NCI-H1105 (cell line): ENCODE measurements at regions not wholly inside any gene's neighbourhood (a gene's known extent, or its start where the extent isn't known, plus 50 kb on each side); places are given as distances from the start of the nearest gene placed in this dataset.
A peak's percentile ranks its signal among the peaks of the same experiment; 100 is the strongest.

Experiments used
- DNase-seq: peaks from one replicate; lab custom pipeline; 2025; lab: John Stamatoyannopoulos, UW

DNA sequence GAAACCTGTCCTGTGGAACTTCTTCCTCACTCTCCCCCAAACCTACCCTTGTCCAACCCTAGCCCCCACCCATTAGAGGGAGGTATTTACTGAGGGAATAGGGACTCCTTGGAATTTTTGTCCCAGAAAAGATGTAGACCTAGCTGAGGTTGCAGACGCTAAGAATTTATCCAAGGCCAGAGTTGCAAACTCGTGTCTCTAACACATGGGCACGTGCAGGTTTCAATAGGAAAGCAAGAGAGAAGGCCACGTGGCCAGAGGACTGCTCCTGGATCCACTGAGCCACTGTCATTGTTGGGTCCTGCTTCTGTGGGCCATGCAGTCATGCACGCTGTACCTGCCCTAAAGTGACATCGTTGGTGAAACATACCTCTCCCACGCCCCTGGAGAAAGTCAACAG is 243.4 kb upstream of the KCNG1 start:
- DNase-seq: no peak

DNA sequence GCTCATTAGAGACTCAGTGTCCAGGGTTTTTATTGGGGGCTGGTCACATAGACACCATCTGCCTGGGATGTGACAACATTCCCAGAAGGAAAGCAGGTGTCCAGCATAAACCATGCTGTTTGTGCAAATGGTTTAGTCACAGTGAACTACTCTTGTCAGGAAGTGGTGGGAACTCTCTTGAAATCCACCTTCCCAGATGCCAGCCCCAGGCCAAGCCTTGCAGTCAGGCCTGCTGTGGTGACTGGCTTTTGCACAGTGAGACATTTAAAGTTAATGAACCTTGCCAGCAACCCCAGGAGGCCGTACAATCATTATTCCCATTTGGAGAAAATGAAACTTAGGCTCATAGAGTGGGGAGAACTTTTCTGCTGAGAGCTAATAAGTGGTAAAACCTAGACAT is 242.5 kb upstream of the KCNG1 start:
- no peak for DNase-seq

DNA sequence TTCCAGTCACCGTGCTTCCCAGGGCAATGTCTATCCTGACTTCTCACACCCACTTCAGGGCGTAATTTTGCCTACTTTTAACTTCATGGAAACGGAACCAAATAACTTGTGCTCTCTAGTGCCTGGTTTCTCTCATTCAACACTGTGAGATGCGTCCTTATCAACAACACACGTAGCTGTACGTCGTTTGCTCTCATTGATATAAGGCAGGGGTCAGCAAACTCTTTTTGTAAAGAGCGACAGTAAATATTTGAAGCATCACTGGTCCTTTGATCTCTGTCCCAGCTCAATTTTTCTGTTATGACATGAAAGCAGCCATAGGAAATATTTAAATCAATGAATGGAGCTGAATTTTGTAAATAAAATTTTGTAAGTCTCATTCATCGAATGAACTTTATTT is 239.3 kb upstream of the KCNG1 start:
- DNase-seq: no peak

DNA sequence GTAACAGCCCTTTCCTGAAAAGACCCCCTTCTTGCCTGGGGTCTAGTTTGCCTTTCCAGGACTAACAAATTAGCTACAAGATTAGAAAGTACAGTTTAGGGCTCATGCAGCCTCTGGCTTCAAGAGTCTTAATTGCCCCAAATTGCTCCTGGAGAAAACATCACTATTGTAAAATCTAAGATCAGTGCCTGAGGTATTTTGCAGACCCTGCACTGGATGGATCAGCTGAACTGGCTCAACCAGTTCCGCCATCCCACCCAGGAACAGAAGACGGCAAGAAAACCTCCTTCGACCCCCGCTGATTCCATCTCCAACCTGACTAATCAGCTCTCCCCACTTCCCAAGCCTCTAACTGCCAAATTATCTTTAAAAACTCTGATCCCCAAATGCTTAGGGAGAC is 236.5 kb upstream of the KCNG1 start:
- no peak for DNase-seq

DNA sequence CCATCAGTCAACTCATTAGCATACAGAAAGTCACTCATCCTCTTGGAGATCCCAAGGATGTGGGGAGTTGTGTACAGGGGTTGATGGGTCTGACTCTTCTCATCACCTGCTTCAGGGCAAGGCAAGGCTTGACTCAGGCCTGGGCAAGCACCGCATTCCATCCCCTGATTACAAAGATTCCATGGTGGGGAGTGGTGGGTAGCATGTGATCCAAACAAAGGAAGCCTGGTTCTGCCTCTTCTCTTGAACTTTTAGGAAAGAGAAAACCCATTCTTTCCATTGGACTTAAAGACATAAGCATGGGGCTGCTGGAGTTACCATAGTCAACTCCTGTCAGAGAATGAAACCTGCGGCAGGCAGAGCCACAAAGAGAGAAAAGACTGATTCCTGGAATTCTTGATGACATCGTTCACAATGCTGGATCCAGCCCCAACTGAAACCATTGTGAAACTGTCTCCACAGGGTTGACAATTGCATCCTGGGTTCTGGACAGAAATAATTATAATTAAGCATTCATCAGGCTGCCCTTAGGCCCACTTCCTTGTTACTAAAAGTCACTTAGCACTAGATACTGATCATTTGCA is 235.8 kb upstream of the KCNG1 start:
- DNase-seq: no peak

DNA sequence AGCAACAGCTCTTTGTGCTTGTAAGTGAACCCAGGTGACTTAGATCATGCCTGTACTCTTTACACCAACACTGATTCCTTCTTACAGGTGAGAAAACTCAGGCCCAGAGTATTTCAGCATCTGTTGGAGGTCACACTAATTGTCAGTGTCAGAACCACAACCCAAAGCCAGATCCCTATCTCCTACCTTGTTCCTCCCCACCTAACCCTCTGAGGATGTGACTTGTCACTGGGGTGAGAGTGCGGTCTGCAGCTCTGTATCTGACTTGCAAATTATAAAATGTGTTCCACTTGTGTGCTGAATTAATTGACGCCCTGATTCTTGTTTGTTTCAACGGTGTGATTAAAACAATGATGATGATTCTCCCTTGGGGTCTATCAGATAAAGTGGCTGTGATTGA is 232.5 kb upstream of the KCNG1 start:
- DNase-seq: no peak

DNA sequence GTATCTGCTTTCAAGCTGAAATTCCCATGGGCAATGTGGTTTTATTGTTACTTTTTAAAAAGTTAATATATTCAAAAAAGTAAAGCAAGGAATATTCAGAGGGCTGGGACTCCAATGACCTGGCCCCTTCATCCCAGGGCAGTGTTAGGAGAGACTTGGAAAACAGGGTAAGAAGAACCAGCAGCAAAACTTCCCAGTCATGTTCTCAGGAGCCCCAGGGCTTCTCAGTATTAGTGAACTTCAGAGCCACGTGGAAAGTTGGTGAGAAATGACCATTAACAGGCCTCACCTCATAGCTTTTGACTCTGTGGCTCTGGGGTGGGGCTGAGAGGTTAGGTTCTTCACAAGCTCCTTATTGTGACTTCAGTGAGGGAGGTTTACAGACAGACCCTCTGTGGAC is 230.4 kb upstream of the KCNG1 start:
- DNase-seq: no peak

DNA sequence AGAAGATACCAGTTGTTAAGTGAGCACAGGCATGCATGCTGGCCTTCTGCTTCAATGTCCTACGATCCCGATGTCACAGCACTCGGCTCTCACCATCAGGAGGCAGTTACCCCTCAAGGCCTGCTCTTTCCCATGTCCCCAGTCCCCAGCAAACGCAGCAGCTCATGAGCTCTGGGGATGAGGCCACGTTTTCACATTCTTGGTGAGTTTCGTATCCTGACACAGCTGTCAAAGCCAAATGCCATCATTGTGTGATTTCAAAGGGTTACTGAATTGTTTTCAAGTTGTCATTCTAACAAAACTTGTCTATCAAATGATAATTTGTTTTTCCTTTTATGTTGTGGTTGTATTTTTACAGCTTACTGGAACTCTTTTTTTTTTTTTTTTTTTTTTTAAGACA is 226.9 kb upstream of the KCNG1 start:
- DNase-seq: no peak

DNA sequence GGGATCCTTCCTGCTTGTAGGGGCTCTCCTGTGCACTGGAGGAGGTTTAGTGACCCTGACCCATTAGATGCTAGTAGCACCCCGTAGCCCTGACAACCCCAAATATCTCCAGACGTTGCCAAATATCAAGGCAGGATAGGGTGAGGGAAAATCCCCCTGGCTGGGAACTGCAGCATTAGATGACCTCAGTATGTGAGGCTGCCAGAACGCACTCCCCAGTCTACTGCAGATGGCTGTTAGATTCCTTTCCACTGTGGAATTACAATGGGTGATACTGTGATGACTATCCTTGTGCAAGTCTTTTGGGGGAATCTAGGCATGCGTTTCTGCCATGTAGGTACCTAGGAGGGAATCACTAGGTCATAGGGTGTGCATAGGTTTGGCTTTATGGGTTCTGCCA is 226.3 kb upstream of the KCNG1 start:
- DNase-seq: no peak

DNA sequence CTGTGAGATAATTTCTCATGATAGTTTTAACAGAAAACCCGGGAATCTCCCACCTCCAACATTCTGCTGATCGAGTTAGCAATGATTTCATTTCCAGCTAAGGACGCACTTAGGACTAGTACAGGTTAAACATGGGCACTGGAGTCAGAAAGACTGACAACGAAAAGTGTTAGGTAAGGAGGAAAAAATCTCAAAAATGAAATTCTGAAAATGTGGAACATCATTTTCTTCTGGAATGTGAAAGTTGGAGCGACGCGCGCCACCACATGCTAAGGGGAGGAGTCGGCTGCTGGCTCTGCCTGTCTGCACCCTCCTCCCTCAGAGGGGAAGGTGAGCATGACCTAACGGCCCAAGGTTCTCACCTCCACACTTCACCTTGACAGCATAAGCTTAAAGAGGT is 221.6 kb upstream of the KCNG1 start:
- DNase-seq: no peak

DNA sequence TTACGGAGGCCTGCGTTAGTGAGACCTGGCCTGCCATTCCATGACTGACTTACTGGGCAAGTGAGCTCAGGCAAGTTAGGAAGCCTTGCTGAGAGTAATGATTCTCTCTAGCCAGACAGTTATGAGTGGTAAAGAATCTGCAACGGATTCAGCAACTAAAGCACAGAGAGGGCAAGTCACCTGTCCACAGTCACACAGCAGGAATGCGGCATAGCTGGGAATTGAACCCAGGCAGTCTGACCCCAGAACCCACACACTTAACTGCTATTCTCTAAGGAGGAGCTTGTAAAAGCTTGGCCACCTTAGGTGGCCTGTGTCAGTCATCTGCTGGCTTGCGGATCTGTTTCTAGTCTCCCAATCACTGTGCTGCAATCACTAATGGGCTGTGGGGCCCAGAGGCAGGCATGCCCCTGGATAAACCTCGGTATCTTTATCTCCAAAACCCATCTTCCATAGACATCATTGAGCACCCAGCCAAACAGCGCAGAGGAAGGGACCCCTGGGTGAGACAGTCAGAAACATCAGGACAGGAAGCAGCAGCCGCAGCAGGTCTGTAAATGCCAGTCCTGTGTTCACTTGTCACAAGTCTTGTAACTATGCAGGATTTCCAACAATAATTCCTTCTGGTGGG is 215.9 kb upstream of the KCNG1 start:
- no peak for DNase-seq

DNA sequence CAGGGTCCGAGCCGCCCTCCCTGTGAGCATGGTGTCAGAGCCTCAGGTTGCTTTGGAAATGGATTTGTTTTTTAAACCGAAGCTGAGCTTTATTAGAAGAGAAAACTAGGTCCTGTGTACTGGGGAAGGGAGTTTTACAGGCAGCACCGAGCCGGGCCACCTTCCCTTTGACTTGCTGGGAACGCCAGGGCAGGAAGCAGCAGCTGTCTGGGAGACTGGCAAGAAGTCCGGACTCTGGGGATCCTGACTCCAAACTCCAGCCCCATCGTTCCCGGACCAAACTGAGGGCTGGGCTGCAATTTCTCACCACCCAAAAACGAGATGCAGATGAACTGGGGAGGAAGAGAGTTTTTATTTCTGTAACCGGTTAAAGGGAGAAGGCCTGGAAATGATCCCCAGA is 214.9 kb upstream of the KCNG1 start:
- no peak for DNase-seq

DNA sequence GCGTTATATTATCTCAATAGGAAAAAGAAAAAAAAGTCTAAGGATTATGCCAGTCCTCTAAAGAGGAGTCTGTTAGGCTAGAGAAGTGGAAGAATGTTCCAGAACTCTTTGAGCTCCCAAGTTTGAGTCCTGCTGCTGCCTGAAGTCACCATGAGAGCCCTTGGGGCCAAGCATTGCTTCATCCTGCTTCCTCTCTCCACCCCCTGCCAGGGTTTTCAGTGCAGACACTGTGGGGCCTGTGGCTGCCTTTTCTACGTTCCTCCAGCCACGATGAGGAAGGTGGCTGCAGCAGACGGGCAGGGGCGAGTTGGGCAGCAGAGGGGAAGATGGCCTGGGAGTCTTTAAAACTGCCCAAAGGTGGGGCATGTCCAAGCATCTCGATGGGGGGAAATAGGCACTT is 214.4 kb upstream of the KCNG1 start:
- DNase-seq: no peak

DNA sequence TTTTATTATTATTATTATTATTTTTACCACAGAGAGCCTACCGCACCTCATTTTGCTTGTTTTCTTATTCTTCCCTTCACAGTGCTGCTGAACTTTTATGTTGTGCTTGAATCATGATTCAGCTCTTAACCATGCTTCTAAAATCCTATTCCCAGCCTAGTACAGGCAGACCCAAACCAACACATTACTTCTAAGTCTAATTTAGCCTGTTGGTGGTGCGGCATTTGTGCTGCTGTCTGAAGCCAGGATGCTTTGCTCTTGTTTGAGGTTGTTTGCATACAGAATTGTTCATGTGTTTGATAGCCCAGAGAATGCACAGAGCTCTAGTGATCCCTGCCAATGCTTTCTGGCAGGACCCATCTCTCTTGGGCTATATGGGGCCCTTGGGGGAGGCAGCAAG is 213.5 kb upstream of the KCNG1 start:
- DNase-seq: no peak

DNA sequence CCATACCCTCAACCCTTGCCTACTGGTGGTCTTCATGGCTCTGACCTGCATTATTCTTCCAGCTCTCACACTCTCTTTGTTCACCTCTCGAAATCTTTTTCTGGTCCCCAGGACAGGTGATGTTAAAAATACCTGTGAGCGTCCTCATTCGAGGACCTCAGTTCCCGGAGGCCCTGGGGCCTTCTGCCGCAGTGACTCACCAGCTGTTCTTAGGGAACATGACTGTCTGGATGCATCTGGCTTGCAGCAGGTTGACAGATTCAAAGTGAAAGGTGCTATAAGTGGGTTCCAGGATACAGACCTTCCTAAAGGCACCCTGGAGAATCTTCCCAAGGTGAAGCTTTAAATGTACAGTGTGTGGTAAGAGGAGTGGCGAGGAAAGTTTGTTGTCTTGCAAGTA is 210.4 kb upstream of the KCNG1 start:
- DNase-seq: no peak

DNA sequence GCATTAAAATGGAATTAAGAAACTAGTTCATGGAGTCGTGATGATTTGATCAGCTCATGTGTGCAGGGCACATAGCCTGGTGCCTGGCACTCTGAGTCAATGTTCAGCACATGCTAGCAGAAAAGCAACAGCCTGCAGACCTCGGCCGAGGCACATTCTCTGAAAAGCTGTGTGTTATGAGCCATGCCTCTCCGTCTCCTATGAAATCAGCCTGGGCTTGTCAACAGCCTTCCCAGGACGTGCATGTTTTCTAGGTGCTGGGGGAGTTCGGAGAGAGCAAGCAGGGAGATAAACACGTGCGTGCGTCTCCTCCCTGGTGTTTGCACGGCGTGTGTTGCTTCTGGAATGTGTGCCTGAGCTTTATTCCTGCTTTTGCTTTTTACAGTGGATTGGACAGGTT is 207.8 kb upstream of the KCNG1 start:
- no peak for DNase-seq

DNA sequence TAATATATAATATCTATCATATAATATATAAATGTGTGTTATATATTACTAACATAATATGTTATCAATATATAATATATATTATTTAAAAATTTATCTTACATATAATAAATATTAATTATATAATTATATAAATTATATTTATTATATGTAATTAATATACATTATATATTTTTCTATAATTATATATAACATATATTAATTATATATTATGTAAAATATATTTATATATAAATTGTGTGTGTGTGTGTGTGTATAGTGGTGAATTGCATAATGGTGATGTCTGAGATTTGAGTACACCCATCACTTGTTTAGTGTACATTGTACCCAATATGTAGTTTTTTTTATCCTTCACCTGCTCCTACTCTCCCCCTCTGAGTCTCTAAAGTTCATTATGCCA is 205.9 kb upstream of the KCNG1 start:
- no peak for DNase-seq

DNA sequence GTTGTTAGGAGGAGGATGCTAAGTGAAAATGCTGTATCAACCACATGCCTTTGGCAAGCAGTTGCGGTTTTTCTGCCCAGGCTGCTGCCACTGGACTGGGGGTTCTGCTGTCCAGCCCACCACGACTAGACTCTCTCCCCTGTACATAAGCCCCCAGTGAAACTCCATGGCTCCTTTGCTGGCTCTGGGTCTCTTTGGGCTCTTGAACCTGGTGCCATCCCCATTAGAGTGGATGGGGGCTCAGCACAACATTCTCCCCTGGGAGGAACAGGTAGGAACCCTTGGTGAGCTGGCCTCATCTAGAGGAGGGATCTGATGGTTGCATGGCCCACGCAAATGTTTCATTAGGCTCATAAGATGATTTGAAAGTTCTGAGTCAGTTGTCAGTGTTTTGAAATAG is 204.8 kb upstream of the KCNG1 start:
- no peak for DNase-seq

DNA sequence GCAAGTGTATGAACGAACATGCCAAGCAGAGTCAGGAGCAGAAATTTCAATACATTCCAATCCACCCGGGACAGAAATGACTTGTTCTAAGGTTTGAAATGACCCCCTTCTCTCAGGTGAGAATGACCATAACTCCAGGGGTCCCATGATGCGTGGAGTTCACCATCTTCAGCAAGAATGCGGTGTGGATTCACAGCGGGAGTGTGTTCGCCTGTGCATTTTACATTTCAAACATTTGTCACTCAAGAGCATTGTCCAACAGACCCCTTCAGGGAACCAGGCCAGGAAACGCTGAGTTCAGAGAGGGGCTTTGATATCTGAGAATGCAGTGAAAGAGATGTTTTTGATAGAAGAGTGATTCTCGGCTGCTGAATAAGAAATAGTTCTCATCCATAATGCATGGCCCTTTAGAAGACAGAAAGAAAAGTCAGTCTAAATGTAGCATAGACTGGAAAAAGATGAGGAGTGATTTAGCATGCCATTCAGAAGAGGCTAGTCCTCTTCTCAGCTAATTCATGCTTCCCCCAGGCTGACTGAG is 200.3 kb upstream of the KCNG1 start:
- no peak for DNase-seq

DNA sequence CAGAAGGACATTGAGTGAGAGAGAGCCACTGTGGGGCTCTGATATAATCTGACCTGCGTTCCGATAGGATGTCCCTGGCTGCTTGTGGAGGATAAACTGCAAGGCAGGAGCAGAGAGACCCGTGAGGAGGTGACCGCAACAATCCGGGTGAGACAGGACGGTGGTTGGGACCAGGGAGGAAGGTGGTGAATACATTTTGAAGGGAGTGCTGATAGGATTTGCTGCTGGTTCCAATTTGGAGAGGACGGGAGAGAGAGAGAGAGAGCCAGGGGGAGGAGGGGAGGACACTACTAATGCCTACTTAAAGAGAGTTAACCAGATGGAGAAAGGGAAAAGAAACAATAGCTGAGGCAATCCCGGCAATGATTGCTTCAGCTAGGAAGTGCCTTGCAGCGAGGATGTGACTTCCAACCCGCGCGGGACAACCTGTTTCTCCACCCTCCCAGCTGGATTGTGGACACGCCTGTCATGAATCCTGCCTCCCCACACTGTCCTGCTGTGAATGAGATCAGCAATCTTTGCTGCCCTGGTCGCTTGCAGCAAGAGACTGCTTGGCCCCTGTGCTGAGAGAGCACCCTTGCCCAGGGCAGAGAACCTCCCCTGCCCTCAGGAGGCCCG is 199.0 kb upstream of the KCNG1 start:
- no peak for DNase-seq

DNA sequence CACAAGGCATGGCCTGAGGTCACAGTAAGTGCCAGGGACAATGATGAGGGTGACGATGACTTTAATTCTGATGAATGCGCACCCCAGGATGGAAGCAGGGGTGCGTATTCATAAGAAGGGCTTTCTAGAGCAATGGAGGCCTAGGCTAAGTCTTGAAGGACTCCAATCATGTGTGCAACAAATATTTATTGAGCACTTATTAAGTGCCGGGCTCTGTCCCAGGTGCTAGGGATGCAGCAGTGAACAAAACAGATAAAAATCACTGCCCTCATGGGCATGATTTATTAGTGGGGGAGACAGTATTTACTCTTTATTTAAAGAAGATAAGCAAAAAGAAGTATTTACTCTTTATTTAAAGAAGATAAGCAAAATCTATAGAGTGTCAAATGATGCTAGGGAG is 198.2 kb upstream of the KCNG1 start:
- no peak for DNase-seq

DNA sequence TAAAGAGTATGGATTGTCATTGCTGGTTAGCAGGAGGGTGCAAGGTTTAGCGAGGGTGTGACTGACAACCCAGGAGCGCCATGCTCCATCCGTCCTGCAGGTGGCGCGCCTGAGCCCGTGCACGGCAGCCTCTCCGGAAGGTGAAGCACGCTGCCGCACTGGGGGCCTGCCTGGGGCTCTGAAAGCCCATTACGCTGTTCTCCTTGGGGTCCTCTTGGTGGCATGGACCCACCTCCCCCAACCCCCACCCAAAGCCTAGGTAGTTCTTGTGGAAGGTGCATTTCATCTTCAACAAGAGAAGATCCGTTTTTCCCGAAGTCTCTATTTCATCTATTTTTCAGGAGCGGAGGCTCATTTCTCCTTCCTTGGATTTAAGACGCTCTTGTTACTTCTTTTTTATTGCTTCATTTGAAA is 197.4 kb upstream of the KCNG1 start:
- DNase-seq: no peak

DNA sequence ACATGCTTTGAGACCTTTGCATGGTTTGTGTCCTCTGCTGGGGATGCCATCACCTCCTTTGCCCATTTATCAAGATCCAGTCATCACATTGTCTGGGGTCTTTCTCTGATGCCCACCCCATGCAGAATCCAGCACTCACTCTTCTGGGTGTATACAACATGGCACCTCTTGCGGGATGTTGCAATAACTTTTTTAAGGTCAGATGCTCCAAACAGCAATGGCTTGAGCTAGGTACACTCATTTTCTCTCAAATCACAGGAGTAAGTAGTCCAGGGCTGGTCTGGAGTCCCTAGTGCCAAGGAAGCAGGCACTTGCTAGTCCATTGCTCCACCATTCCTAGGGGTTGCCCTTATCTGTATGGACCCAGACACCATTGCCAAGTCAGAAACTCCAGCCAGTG is 196.6 kb upstream of the KCNG1 start:
- DNase-seq: no peak

DNA sequence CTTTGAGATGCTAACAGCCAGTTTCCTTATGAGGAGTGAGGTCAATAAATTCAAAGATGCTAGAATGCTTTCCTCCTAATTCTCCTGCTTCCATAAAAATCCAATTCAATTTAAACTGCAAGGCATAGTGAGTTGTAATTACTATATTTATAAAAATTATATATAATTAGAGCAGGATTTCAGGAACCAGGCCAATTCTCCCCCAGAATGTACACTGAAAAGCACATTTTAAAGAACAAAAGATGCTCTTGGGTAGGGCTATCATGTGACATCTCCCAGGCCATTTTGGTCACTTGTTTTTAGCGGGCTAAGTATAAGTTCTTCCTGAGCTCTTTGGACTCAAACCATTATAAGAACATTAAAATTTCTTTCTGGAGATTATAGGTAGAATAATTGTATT is 195.7 kb upstream of the KCNG1 start:
- peak; percentile 21 for DNase-seq
